Suprapubic skin (tissue), 4 donors: ENCODE measurements at regions not wholly inside any gene's neighbourhood (a gene's known extent, or its start where the extent isn't known, plus 50 kb on each side); places are given as distances from the start of the nearest gene placed in this dataset.
"Not testable (repeated sequence)": the region's sequence is repeated elsewhere in the genome, so short reads cannot be mapped to it uniquely, and the experiment has no call there.

Experiments
- DNase-seq, 2 donors: peaks; one replicate each; pipeline ENCODE4 v3.0.0-alpha.2; 2019; ENCODE audit warnings: low spot score in 2 of 2
- H3K27ac ChIP-seq: fragments of 200-600 bp; sonication (generic); one replicate; pipeline ENCODE4 v1.5.1; 2019
- H3K27me3 ChIP-seq: fragments of 200-600 bp; sonication (generic); one replicate; pipeline ENCODE4 v1.5.1; 2019
- H3K36me3 ChIP-seq: fragments of 200-600 bp; sonication (generic); one replicate; pipeline ENCODE4 v1.5.1; 2019
- H3K4me1 ChIP-seq: fragments of 200-600 bp; sonication (generic); one replicate; pipeline ENCODE4 v1.5.1; 2019
- H3K4me3 ChIP-seq: fragments of 200-600 bp; sonication (generic); one replicate; pipeline ENCODE4 v1.5.1; 2019; ENCODE audit warnings: mild to moderate bottlenecking
- H3K9me3 ChIP-seq: fragments of 200-600 bp; sonication (generic); one replicate; pipeline ENCODE4 v1.5.1; 2019
- CTCF ChIP-seq, 2 donors: fragments of 200-600 bp in 1 of 2; fragments of 450-650 bp in 1 of 2; sonication (generic) in 1 of 2; IDR thresholded peaks; one replicate each; pipeline ENCODE4 v1.5.1; 2016 to 2019; ENCODE audit warnings: antibody characterized with exemption in 2 of 2, mild to moderate bottlenecking in 1 of 2, moderate library complexity in 1 of 2
- EP300 ChIP-seq: sonication (generic); formaldehyde crosslinking; IDR thresholded peaks from one replicate; pipeline ENCODE4 v1.6.1; 2017; ENCODE audit warnings: antibody characterized with exemption
- POLR2A ChIP-seq, 2 donors: fragments of 450-650 bp; IDR thresholded peaks; one replicate each; pipeline ENCODE4 v1.6.1; 2017; ENCODE audit warnings: antibody characterized with exemption in 2 of 2, mild to moderate bottlenecking in 2 of 2, moderate library complexity in 2 of 2
- POLR2AphosphoS5 ChIP-seq, 3 donors: sonication (generic); formaldehyde crosslinking; IDR thresholded peaks; one replicate each; pipeline ENCODE4 v1.6.1; 2017; ENCODE audit warnings: antibody characterized with exemption in 3 of 3
- WGBS: methylation state at CpG from one replicate; pipeline ENCODE4 v1.1.5; 2018; 5-methylcytosine and 5-hydroxymethylcytosine counted together

DNA sequence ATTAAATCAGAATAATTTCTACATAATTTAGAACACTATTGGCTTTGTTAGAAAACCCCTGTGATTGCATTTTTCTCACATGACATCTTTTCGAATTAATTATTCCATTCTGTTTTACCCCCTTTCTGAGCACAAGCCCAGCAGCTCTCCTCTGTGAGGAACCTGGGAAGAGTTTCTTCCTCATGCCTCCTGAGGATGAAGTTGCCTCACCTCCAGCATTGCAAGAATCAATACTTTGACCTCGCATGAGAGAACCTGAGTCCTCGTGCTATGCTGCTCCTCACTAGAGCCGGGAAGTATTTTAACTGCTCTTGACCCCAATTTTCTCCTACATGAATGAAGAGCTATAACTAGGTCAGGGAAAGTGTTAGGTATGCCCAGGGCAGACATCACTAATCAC lies 77.1 kb upstream of the RAPH1 start:
- 79% methylated on average over 4 of the region's 4 CpGs for WGBS
- no peaks in the 10 kb centered on the region for H3K4me1 ChIP-seq

GRCh38 chr2:203619267-203619878 lies 84.3 kb upstream of the RAPH1 start:
- Histone ChIP-seq H3K4me3 (no peak overlapping the region), H3K9me3 (no peaks in the 10 kb centered on the region), H3K36me3 (no peaks in the 10 kb centered on the region), H3K27ac (no peak overlapping the region), H3K27me3 (no peaks in the 10 kb centered on the region), H3K4me1 (no peaks in the 10 kb centered on the region)
- TF ChIP-seq POLR2AphosphoS5 (IDR thresholded peaks at IDR 0.05) = no peak
- TF ChIP-seq CTCF (IDR thresholded peaks at IDR 0.05) = no peak
- TF ChIP-seq EP300 = no peak
- no peak for TF ChIP-seq POLR2A (IDR thresholded peaks at IDR 0.05)
- 61% methylated on average over 6 of the region's 6 CpGs for WGBS
- no peak for DNase-seq

More for the DNA sequence above, 77.1 kb upstream of the RAPH1 start:
- TF ChIP-seq CTCF (IDR thresholded peaks at IDR 0.05) (no peak), POLR2AphosphoS5 (IDR thresholded peaks at IDR 0.05) (no peak)
- H3K4me3 ChIP-seq = no peak overlapping the region
- H3K27me3 ChIP-seq = no peaks in the 10 kb centered on the region
- DNase-seq = no peak
- no peaks in the 10 kb centered on the region for H3K9me3 ChIP-seq
- no peaks in the 10 kb centered on the region for H3K36me3 ChIP-seq
- no peak overlapping the region for H3K27ac ChIP-seq

- DNase-seq = no peak
- H3K27ac ChIP-seq = no peak overlapping the region
- no peaks in the 10 kb centered on the region for H3K36me3 ChIP-seq
- no peak for TF ChIP-seq EP300
- TF ChIP-seq CTCF (IDR thresholded peaks at IDR 0.05) = no peak
- TF ChIP-seq POLR2AphosphoS5 (IDR thresholded peaks at IDR 0.05) = no peak
- TF ChIP-seq POLR2A (IDR thresholded peaks at IDR 0.05) = no peak
- H3K9me3 ChIP-seq = no peaks in the 10 kb centered on the region
- H3K27me3 ChIP-seq = no peaks in the 10 kb centered on the region
- no peaks in the 10 kb centered on the region for H3K4me1 ChIP-seq
- WGBS = 88% methylated on average over 5 of the region's 5 CpGs
- H3K4me3 ChIP-seq = no peak overlapping the region
Measured at GRCh38 chr2:203621981-203622515, 84.4 kb upstream of the CD28 start.

DNA sequence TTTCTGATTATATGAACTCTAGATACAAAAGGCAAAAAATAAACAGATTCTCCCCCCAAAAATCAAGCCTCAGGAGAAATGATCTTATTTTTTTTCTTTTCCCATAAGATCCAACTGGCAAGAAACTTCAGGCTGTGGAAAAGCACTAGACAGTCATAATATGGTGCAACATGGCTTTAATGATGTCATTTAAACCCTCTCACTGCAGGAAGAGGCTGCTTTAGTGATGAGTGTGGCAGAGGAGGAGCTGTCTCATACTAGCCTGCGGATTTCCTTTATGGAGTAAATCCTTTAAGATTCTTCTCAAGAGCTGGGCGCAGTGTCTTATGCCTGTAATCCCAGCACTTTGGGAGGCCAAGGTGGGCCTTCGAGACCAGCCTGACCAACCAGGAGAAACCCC lies 83.3 kb upstream of the CD28 start:
- Histone ChIP-seq H3K27ac (no peak overlapping the region), H3K9me3 (no peaks in the 10 kb centered on the region), H3K4me3 (no peak overlapping the region), H3K27me3 (no peaks in the 10 kb centered on the region), H3K36me3 (no peaks in the 10 kb centered on the region), H3K4me1 (no peaks in the 10 kb centered on the region)
- DNase-seq = no peak
- TF ChIP-seq POLR2AphosphoS5 (IDR thresholded peaks at IDR 0.05) (no peak), POLR2A (IDR thresholded peaks at IDR 0.05) (no peak)
- WGBS = 95% methylated on average over 3 of the region's 3 CpGs

GRCh38 chr2:203623661-203624060 lies 82.8 kb upstream of the CD28 start:
- DNase-seq = no peak
- Histone ChIP-seq H3K27ac (no peak overlapping the region), H3K4me3 (no peak overlapping the region), H3K4me1 (no peaks in the 10 kb centered on the region), H3K27me3 (no peaks in the 10 kb centered on the region), H3K9me3 (no peaks in the 10 kb centered on the region), H3K36me3 (no peaks in the 10 kb centered on the region)
- TF ChIP-seq POLR2A (IDR thresholded peaks at IDR 0.05) (no peak), CTCF (IDR thresholded peaks at IDR 0.05) (no peak), POLR2AphosphoS5 (IDR thresholded peaks at IDR 0.05) (no peak), EP300 (no peak)
- WGBS = 51% methylated on average over 6 of the region's 6 CpGs

- TF ChIP-seq CTCF (IDR thresholded peaks at IDR 0.05) (no peak), EP300 (no peak), POLR2A (IDR thresholded peaks at IDR 0.05) (no peak), POLR2AphosphoS5 (IDR thresholded peaks at IDR 0.05) (no peak)
- DNase-seq = no peak
- H3K4me3 ChIP-seq = no peak overlapping the region
- H3K9me3 ChIP-seq = no peaks in the 10 kb centered on the region
- no peaks in the 10 kb centered on the region for H3K27me3 ChIP-seq
- no peaks in the 10 kb centered on the region for H3K36me3 ChIP-seq
- H3K27ac ChIP-seq = no peak overlapping the region
- H3K4me1 ChIP-seq = no peaks in the 10 kb centered on the region
- WGBS = 66% methylated on average over 1 of the region's 1 CpG
Measured at GRCh38 chr2:203625701-203626100, 80.7 kb upstream of the CD28 start.

GRCh38 chr2:203626247-203626646 lies 80.2 kb upstream of the CD28 start:
- not testable (repeated sequence) for H3K36me3 ChIP-seq, H3K4me3 ChIP-seq, DNase-seq, H3K9me3 ChIP-seq, H3K4me1 ChIP-seq, H3K27me3 ChIP-seq
- 81% methylated on average over 4 of the region's 4 CpGs for WGBS
- H3K27ac ChIP-seq = peak overlapping the region; percentile 43
